SK-N-SH (cell line): ENCODE measurements at regions not wholly inside any gene's neighbourhood (a gene's known extent, or its start where the extent isn't known, plus 50 kb on each side); places are given as distances from the start of the nearest gene placed in this dataset.
"Not testable (repeated sequence)": the region's sequence is repeated elsewhere in the genome, so short reads cannot be mapped to it uniquely, and the experiment has no call there.

Experiments used
- CTCF ChIA-PET: fragments of 300-600, 350-600 bp; formaldehyde crosslinking; extraction: SDS; loops from one replicate; lab custom pipeline; 2021; lab: Yijun Ruan, JAX
- POLR2A ChIA-PET: fragments of 350-600 bp; sonication (Branson Sonifier 250); formaldehyde crosslinking; extraction: SDS; loops from one replicate; lab custom pipeline; 2020; ENCODE audit warnings: antibody characterized with exemption, inconsistent platforms; lab: Yijun Ruan, JAX
- DNase-seq: peaks from one replicate; pipeline ENCODE4 v3.0.0; 2012
- H2AFZ ChIP-seq: fragments of 200-600 bp; sonication (generic); 2 replicates; pipeline ENCODE4 v1.8.1; 2016; ENCODE audit warnings: antibody characterized with exemption, mild to moderate bottlenecking, low read depth
- H3F3A ChIP-seq: fragments of 200-600 bp; sonication (generic); replicated peaks from 2 replicates; pipeline ENCODE3; 2016; ENCODE audit warnings: antibody characterized with exemption, mild to moderate bottlenecking; ENCODE audit not compliant: insufficient read depth
- H3K27ac ChIP-seq, 2 experiments: fragments of 200-500 bp in 1 of 2; fragments of 200-600 bp in 1 of 2; sonication (Bioruptor generic) in 1 of 2; sonication (generic), shearing (Covaris generic) in 1 of 2; 2 replicates each; pipeline versions ENCODE4 v1.5.1 to v1.6.1; 2014 to 2016; ENCODE audit warnings: low read depth in 2 of 2, inconsistent platforms in 1 of 2, low read length in 1 of 2, mild to moderate bottlenecking in 1 of 2, mixed read lengths in 1 of 2
- H3K27me3 ChIP-seq: fragments of 200-600 bp; sonication (generic), shearing (Covaris generic); 2 replicates; pipeline ENCODE4 v1.6.1; 2016; ENCODE audit warnings: mixed run types; ENCODE audit not compliant: insufficient read depth
- H3K36me3 ChIP-seq, 2 experiments: fragments of 200-500 bp in 1 of 2; fragments of 200-600 bp in 1 of 2; sonication (Bioruptor generic) in 1 of 2; sonication (generic) in 1 of 2; replicated peaks in 1 of 2; 2 replicates each; pipeline versions ENCODE3 to v1.5.1; 2014 to 2016; ENCODE audit warnings: low read length in 1 of 2, mild to moderate bottlenecking in 1 of 2; ENCODE audit not compliant: insufficient read depth in 2 of 2, control insufficient read depth in 1 of 2
- H3K4me1 ChIP-seq, 2 experiments: fragments of 200-500 bp in 1 of 2; fragments of 200-600 bp in 1 of 2; sonication (Bioruptor generic) in 1 of 2; sonication (generic), shearing (Covaris generic) in 1 of 2; 2 replicates each; pipeline versions ENCODE4 v1.5.1 to v1.6.1; 2014 to 2016; ENCODE audit warnings: low read depth in 1 of 2, low read length in 1 of 2, mixed run types in 1 of 2; ENCODE audit not compliant: insufficient read depth in 2 of 2, control insufficient read depth in 1 of 2
- H3K4me2 ChIP-seq: fragments of 200-600 bp; sonication (generic), shearing (Covaris generic); 2 replicates; pipeline ENCODE4 v1.6.1; 2017; ENCODE audit warnings: mixed run types
- H3K4me3 ChIP-seq, 2 experiments: fragments of 200-500 bp in 1 of 2; fragments of 200-600 bp in 1 of 2; sonication (Bioruptor generic) in 1 of 2; sonication (generic), shearing (Covaris generic) in 1 of 2; 2 replicates each; pipeline versions ENCODE4 v1.5.1 to v1.8.1; 2014 to 2016; ENCODE audit warnings: low read depth in 2 of 2, inconsistent platforms in 1 of 2, low read length in 1 of 2, mild to moderate bottlenecking in 1 of 2, mixed read lengths in 1 of 2, moderate library complexity in 1 of 2
- H3K79me2 ChIP-seq: fragments of 200-600 bp; sonication (generic); 2 replicates; pipeline ENCODE4 v1.8.1; 2017; ENCODE audit warnings: mild to moderate bottlenecking; ENCODE audit not compliant: insufficient read depth
- H3K9ac ChIP-seq: fragments of 200-600 bp; sonication (generic); 2 replicates; pipeline ENCODE4 v1.6.1; 2017; ENCODE audit warnings: mixed run types
- H3K9me2 ChIP-seq: fragments of 200-600 bp; sonication (generic); 2 replicates; pipeline ENCODE4 v1.6.1; 2017; ENCODE audit warnings: mixed run types
- H3K9me3 ChIP-seq: fragments of 200-600 bp; sonication (generic); 2 replicates; pipeline ENCODE4 v1.6.1; 2017; ENCODE audit warnings: mixed run types, mild to moderate bottlenecking, moderate library complexity
- H4K20me1 ChIP-seq: fragments of 200-600 bp; sonication (generic); 2 replicates; pipeline ENCODE4 v1.6.1; 2017; ENCODE audit warnings: mild to moderate bottlenecking, mixed run types; ENCODE audit not compliant: insufficient read depth
- CHD2 ChIP-seq: fragments of 150-350 bp; IDR thresholded peaks from 2 replicates; pipeline ENCODE4 v1.6.1; 2018; ENCODE audit warnings: low read length; ENCODE audit not compliant: partially characterized antibody
- EP300 ChIP-seq, 2 experiments: IDR thresholded peaks; 2 replicates each; pipeline versions ENCODE4 v1.4.0 to v1.6.1; 2012; ENCODE audit warnings: borderline replicate concordance in 1 of 2, low read depth in 1 of 2, low read length in 1 of 2
- GABPA ChIP-seq: IDR thresholded peaks from 2 replicates; pipeline ENCODE4 v1.4.0; 2012; ENCODE audit warnings: low read depth, mild to moderate bottlenecking
- GATA2 ChIP-seq: sonication (generic); formaldehyde crosslinking; IDR thresholded peaks from 2 replicates; pipeline ENCODE4 v1.5.0; 2020; ENCODE audit warnings: mild to moderate bottlenecking, missing genetic modification reagents
- JUND ChIP-seq: IDR thresholded peaks from 2 replicates; pipeline ENCODE4 v1.4.0; 2012
- MEF2A ChIP-seq: IDR thresholded peaks from 2 replicates; pipeline ENCODE4 v1.4.0; 2012; ENCODE audit warnings: low read depth, borderline replicate concordance
- MXI1 ChIP-seq: IDR thresholded peaks from 2 replicates; pipeline ENCODE4 v1.6.1; 2012; ENCODE audit warnings: mild to moderate bottlenecking, low read depth, low read length, improper control_type of control experiment
- NFIC ChIP-seq: IDR thresholded peaks from 2 replicates; pipeline ENCODE4 v1.4.0; 2012; ENCODE audit warnings: borderline replicate concordance
- POLR2AphosphoS5 ChIP-seq: IDR thresholded peaks from 2 replicates; pipeline ENCODE4 v1.6.1; 2012; ENCODE audit warnings: low read depth, low read length
- RCOR1 ChIP-seq: fragments of 150-350 bp; IDR thresholded peaks from 2 replicates; pipeline ENCODE4 v1.6.1; 2017; ENCODE audit warnings: antibody characterized with exemption, low read length
- TEAD4 ChIP-seq: IDR thresholded peaks from 2 replicates; pipeline ENCODE4 v1.4.0; 2012; ENCODE audit warnings: mild to moderate bottlenecking, borderline replicate concordance; ENCODE audit not compliant: insufficient read depth
- USF2 ChIP-seq: fragments of 150-350 bp; IDR thresholded peaks from 2 replicates; pipeline ENCODE4 v1.6.1; 2017; ENCODE audit warnings: antibody characterized with exemption, low read length, low read depth, borderline replicate concordance
- YY1 ChIP-seq: IDR thresholded peaks from 2 replicates; pipeline ENCODE4 v1.4.0; 2012; ENCODE audit warnings: low read depth, mild to moderate bottlenecking
- ZBTB33 ChIP-seq: IDR thresholded peaks from 2 replicates; pipeline ENCODE4 v1.4.0; 2012; ENCODE audit warnings: low read depth, borderline replicate concordance
- whole genome bisulfite sequencing: methylation state at CpG from one replicate; pipeline ENCODE4 v1.1.6; 2017; ENCODE audit warnings: low lambda C conversion rate; 5-methylcytosine and 5-hydroxymethylcytosine counted together

GRCh38 chr6:9224539-9224938, 789.2 kb upstream of the SLC35B3 start:
- no peak for DNase-seq
- Histone ChIP-seq H2AFZ (no peak overlapping the region), H3K9ac (no peak overlapping the region), H3K36me3 (no peaks in the 10 kb centered on the region)
- TF ChIP-seq JUND (no peak), YY1 (no peak)
- TF ChIP-seq, all 33 proteins: peak for 0
- POLR2A ChIA-PET = no interaction called here
- H3K4me2 ChIP-seq = no peak overlapping the region
- no peaks in the 10 kb centered on the region for H3K9me3 ChIP-seq
- H3K4me3 ChIP-seq = no peak overlapping the region
- H4K20me1 ChIP-seq = no peaks in the 10 kb centered on the region
- H3K4me1 ChIP-seq = no peaks in the 10 kb centered on the region
- H3K27me3 ChIP-seq = no peaks in the 10 kb centered on the region
- no peaks in the 10 kb centered on the region for H3K9me2 ChIP-seq
- no peaks in the 10 kb centered on the region for H3K79me2 ChIP-seq
- CTCF ChIA-PET = no interaction called here
- 15% methylated on average over 1 of the region's 1 CpG for WGBS
- H3F3A ChIP-seq = no peaks in the 10 kb centered on the region
- H3K27ac ChIP-seq = no peak overlapping the region

- H3K4me1 ChIP-seq, H2AFZ ChIP-seq, H3K9me2 ChIP-seq, H3F3A ChIP-seq, H3K4me2 ChIP-seq, H3K9me3 ChIP-seq, H3K9ac ChIP-seq, H3K36me3 ChIP-seq, H3K27me3 ChIP-seq, DNase-seq, H3K79me2 ChIP-seq, CTCF ChIA-PET, H3K27ac ChIP-seq, POLR2A ChIA-PET, H3K4me3 ChIP-seq, H4K20me1 ChIP-seq: not testable (repeated sequence)
- WGBS = 2% methylated on average over 8 of the region's 8 CpGs
Observed at GRCh38 chr6:9213717-9214116, 778.4 kb upstream of the SLC35B3 start.

- no peaks in the 10 kb centered on the region for H4K20me1 ChIP-seq
- POLR2A ChIA-PET = no interaction called here
- no peaks in the 10 kb centered on the region for H3K27me3 ChIP-seq
- no peak overlapping the region for H3K9ac ChIP-seq
- WGBS = 6% methylated on average over 3 of the region's 3 CpGs
- CTCF ChIA-PET = no interaction called here
- no peak overlapping the region for H3K4me3 ChIP-seq
- H2AFZ ChIP-seq = no peak overlapping the region
- H3K36me3 ChIP-seq = no peaks in the 10 kb centered on the region
- H3K4me2 ChIP-seq = no peak overlapping the region
- H3F3A ChIP-seq = no peaks in the 10 kb centered on the region
- H3K79me2 ChIP-seq = no peaks in the 10 kb centered on the region
- no peak for DNase-seq
- H3K4me1 ChIP-seq = no peaks in the 10 kb centered on the region; a peak in 1 of 4 replicates
- H3K27ac ChIP-seq = no peak overlapping the region
- no peaks in the 10 kb centered on the region for H3K9me2 ChIP-seq
- peaks cover 7% of the 10 kb centered on the region; the same call in 1 of the 2 replicates for H3K9me3 ChIP-seq
- TF ChIP-seq NFIC (no peak), CHD2 (no peak), USF2 (no peak), ZBTB33 (no peak), TEAD4 (no peak), GATA2 (no peak), EP300 (IDR thresholded peaks at IDR 0.05; ENCODE audit: borderline replicate concordance in 1 of 2, low read depth in 1 of 2, low read length in 1 of 2) (no peak), POLR2AphosphoS5 (no peak), MEF2A (no peak), MXI1 (no peak), GABPA (no peak), RCOR1 (no peak), YY1 (no peak)
Observed at GRCh38 chr6:9208966-9209365, 773.6 kb upstream of the SLC35B3 start.
